OCI-LY1 (cell line): ENCODE measurements at regions not wholly inside any gene's neighbourhood (a gene's known extent, or its start where the extent isn't known, plus 50 kb on each side); places are given as distances from the start of the nearest gene placed in this dataset.

Experiments
- CTCF ChIP-seq: fragments of 200-600 bp; sonication (generic), shearing (Covaris generic); IDR thresholded peaks from 2 replicates; pipeline ENCODE4 v1.5.1; 2017; ENCODE audit warnings: mild to moderate bottlenecking, antibody characterized with exemption, low read length, moderate library complexity, mixed read lengths
- EZH2 ChIP-seq: fragments of 200-600 bp; sonication (generic), shearing (Covaris generic); IDR thresholded peaks from 2 replicates; pipeline ENCODE4 v1.8.0; 2017; ENCODE audit warnings: borderline replicate concordance, mixed run types, mild to moderate bottlenecking, antibody characterized with exemption, low read length, moderate library complexity, mixed read lengths

- TF ChIP-seq CTCF = no peak
- no peak for TF ChIP-seq EZH2
These were observed 78.0 kb upstream of the RARB start for GRCh38 chr3:25349828-25350724.
